ENCODE measurements at regions not wholly inside any gene's neighbourhood (a gene's known extent, or its start where the extent isn't known, plus 50 kb on each side); places are given as distances from the start of the nearest gene placed in this dataset.

DNA sequence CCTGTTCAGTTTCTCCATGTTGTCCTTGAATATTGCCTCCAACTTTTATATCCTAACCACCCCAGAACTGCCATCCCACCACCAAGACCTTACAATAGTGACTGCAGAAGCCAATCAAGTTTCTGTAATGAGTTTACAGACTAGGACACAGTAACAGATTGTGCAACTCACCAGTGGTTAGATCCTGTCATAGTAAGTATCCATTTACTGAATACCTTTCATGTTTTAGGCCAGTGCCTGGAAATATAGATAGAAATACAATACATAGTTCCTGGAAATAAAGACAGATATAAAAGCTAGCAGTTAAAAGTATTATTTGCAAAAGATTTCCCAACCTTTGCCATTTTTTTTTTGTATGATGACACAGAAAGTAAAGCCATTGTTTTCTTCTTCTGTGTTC lies 471.8 kb upstream of the BTBD3 start:
- TF ChIP-seq, protein P1, sequence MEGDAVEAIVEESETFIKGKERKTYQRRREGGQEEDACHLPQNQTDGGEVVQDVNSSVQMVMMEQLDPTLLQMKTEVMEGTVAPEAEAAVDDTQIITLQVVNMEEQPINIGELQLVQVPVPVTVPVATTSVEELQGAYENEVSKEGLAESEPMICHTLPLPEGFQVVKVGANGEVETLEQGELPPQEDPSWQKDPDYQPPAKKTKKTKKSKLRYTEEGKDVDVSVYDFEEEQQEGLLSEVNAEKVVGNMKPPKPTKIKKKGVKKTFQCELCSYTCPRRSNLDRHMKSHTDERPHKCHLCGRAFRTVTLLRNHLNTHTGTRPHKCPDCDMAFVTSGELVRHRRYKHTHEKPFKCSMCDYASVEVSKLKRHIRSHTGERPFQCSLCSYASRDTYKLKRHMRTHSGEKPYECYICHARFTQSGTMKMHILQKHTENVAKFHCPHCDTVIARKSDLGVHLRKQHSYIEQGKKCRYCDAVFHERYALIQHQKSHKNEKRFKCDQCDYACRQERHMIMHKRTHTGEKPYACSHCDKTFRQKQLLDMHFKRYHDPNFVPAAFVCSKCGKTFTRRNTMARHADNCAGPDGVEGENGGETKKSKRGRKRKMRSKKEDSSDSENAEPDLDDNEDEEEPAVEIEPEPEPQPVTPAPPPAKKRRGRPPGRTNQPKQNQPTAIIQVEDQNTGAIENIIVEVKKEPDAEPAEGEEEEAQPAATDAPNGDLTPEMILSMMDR (IDR thresholded peaks at IDR 0.05) = no peak
- no peak for TF ChIP-seq IRF1 (CRISPR knock-in tag; IDR thresholded peaks at IDR 0.05)
